HL-60 (cell line): ENCODE measurements at regions not wholly inside any gene's neighbourhood (a gene's known extent, or its start where the extent isn't known, plus 50 kb on each side); places are given as distances from the start of the nearest gene placed in this dataset.

Source experiments
- DNase-seq, 2 experiments: peaks; one replicate each; pipeline ENCODE4 v3.0.0-alpha.2; 2010 to 2020; ENCODE audit warnings: low read depth in 1 of 2, low spot score in 1 of 2
- H3K27ac ChIP-seq: fragments of 250-450 bp; sonication (Bioruptor Pico); replicated peaks from 2 replicates; pipeline ENCODE4 v1.5.1; 2020; ENCODE audit warnings: mild to moderate bottlenecking, moderate library complexity
- H3K27me3 ChIP-seq: fragments of 250-450 bp; sonication (Bioruptor Pico); 2 replicates; pipeline ENCODE4 v1.5.1; 2021; ENCODE audit warnings: mild to moderate bottlenecking, moderate library complexity; ENCODE audit not compliant: insufficient read depth, poor library complexity, severe bottlenecking
- H3K4me3 ChIP-seq: replicated peaks from 2 replicates; pipeline ENCODE4 v1.5.1; 2011; ENCODE audit warnings: mild to moderate bottlenecking, control low read depth, low read length; ENCODE audit not compliant: insufficient read depth
- CTCF ChIP-seq: IDR thresholded peaks from one replicate; pipeline ENCODE4 v1.5.1; 2011; ENCODE audit warnings: low read length, control low read depth, inconsistent platforms; ENCODE audit not compliant: insufficient read depth
- GABPA ChIP-seq: IDR thresholded peaks from 2 replicates; pipeline ENCODE4 v1.6.1; 2012; ENCODE audit warnings: low read depth
- POLR2AphosphoS5 ChIP-seq: IDR thresholded peaks from 2 replicates; pipeline ENCODE4 v1.6.1; 2012; ENCODE audit warnings: low read depth
- REST ChIP-seq: IDR thresholded peaks from 2 replicates; pipeline ENCODE4 v1.6.1; 2012; ENCODE audit warnings: low read depth; ENCODE audit not compliant: insufficient replicate concordance
- SPI1 ChIP-seq: IDR thresholded peaks from 2 replicates; pipeline ENCODE4 v1.6.1; 2012; ENCODE audit warnings: low read depth, mild to moderate bottlenecking, borderline replicate concordance

GRCh38 chr7:67466109-67466508 is 469.5 kb downstream of the TYW1 start:
- Histone ChIP-seq H3K4me3 (no peak overlapping the region), H3K27me3 (no peaks in the 10 kb centered on the region), H3K27ac (no peak overlapping the region)
- TF ChIP-seq CTCF (no peak), GABPA (no peak), SPI1 (no peak), REST (no peak), POLR2AphosphoS5 (no peak)
- no peak for DNase-seq

GRCh38 chr7:67470256-67470751 is 473.7 kb downstream of the TYW1 start:
- Histone ChIP-seq H3K27ac (no peak overlapping the region), H3K4me3 (no peak overlapping the region), H3K27me3 (no peaks in the 10 kb centered on the region)
- DNase-seq = no peak
- TF ChIP-seq CTCF = no peak
- TF ChIP-seq SPI1 = no peak
- no peak for TF ChIP-seq REST
- no peak for TF ChIP-seq GABPA
- TF ChIP-seq POLR2AphosphoS5 = no peak

GRCh38 chr7:67475293-67475692 is 478.7 kb downstream of the TYW1 start:
- H3K4me3 ChIP-seq = no peak overlapping the region
- no peaks in the 10 kb centered on the region for H3K27me3 ChIP-seq
- DNase-seq = no peak
- H3K27ac ChIP-seq = no peak overlapping the region
- no peak for TF ChIP-seq POLR2AphosphoS5
- no peak for TF ChIP-seq REST
- no peak for TF ChIP-seq SPI1
- no peak for TF ChIP-seq GABPA
- no peak for TF ChIP-seq CTCF
